Nephron (organoid): ENCODE measurements at regions not wholly inside any gene's neighbourhood (a gene's known extent, or its start where the extent isn't known, plus 50 kb on each side); places are given as distances from the start of the nearest gene placed in this dataset.
A peak's percentile ranks its signal among the peaks of the same experiment; 100 is the strongest.

ENCODE experiments used
- H3K27ac Mint-ChIP-seq, 3 experiments: 2 replicates each; pipeline ENCODE4 v1.8.0; 2020; ENCODE audit warnings: mixed read lengths in 3 of 3, mild to moderate bottlenecking in 2 of 3, moderate library complexity in 1 of 3
- H3K27me3 Mint-ChIP-seq: 2 replicates; pipeline ENCODE4 v1.8.0; 2021; ENCODE audit warnings: low read depth, mild to moderate bottlenecking, moderate library complexity, mixed read lengths
- H3K36me3 Mint-ChIP-seq: 2 replicates; pipeline ENCODE4 v1.8.0; 2020; ENCODE audit warnings: low read depth, mixed read lengths
- H3K4me1 Mint-ChIP-seq: 2 replicates; pipeline ENCODE4 v1.8.0; 2020; ENCODE audit warnings: mixed read lengths
- H3K4me3 Mint-ChIP-seq, 3 experiments: 2 replicates each; pipeline ENCODE4 v1.8.0; 2020; ENCODE audit warnings: mild to moderate bottlenecking in 3 of 3, mixed read lengths in 3 of 3, moderate library complexity in 2 of 3
- H3K9me3 Mint-ChIP-seq: 2 replicates; pipeline ENCODE4 v1.8.0; 2020; ENCODE audit warnings: mixed read lengths
- TF ChIP-seq, protein P1 (sequence below), 3 experiments: fragments of 200-600 bp; sonication (generic); IDR thresholded peaks; one replicate each; pipeline ENCODE4 v1.5.0; 2021; ENCODE audit warnings: antibody characterized with exemption in 3 of 3; ENCODE audit not compliant: unreplicated experiment in 3 of 3

- Mint-ChIP-seq H3K27me3 (no peaks in the 10 kb centered on the region), H3K27ac (no peak overlapping the region), H3K36me3 (no peaks in the 10 kb centered on the region), H3K9me3 (peaks cover under 1% of the 10 kb centered on the region), H3K4me1 (peaks cover 12% of the 10 kb centered on the region), H3K4me3 (no peak overlapping the region)
- TF ChIP-seq, protein P1, sequence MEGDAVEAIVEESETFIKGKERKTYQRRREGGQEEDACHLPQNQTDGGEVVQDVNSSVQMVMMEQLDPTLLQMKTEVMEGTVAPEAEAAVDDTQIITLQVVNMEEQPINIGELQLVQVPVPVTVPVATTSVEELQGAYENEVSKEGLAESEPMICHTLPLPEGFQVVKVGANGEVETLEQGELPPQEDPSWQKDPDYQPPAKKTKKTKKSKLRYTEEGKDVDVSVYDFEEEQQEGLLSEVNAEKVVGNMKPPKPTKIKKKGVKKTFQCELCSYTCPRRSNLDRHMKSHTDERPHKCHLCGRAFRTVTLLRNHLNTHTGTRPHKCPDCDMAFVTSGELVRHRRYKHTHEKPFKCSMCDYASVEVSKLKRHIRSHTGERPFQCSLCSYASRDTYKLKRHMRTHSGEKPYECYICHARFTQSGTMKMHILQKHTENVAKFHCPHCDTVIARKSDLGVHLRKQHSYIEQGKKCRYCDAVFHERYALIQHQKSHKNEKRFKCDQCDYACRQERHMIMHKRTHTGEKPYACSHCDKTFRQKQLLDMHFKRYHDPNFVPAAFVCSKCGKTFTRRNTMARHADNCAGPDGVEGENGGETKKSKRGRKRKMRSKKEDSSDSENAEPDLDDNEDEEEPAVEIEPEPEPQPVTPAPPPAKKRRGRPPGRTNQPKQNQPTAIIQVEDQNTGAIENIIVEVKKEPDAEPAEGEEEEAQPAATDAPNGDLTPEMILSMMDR (IDR thresholded peaks at IDR 0.05; ENCODE audit: unreplicated experiment in 3 of 3): no peak
These were observed 76.0 kb upstream of the KBTBD8 start for GRCh38 chr3:66922058-66922457.

- Mint-ChIP-seq H3K27me3 (no peaks in the 10 kb centered on the region), H3K27ac (no peak overlapping the region)
These were observed 74.1 kb upstream of the KBTBD8 start for GRCh38 chr3:66923969-66924368.

DNA sequence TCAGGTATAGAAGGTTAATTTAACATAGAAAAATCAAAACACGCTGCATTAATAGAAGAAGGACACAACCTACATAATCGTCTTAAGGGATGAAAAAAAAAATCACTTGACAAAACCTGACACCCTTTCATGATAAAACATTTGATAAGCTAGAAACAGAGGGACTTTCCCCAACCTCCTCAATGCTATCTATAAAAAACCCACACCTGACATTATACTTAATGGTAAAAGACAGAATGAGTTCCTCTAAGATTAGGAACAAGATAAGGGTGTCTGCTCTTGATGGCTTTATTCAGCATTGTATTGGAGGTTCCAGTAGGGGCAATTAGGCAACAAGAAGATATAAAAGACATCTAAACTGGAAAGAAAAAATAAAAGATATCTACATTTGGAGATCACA lies 69.9 kb upstream of the KBTBD8 start:
- Mint-ChIP-seq H3K9me3 (no peaks in the 10 kb centered on the region), H3K4me3 (no peak overlapping the region), H3K36me3 (no peaks in the 10 kb centered on the region), H3K27me3 (no peaks in the 10 kb centered on the region), H3K4me1 (peaks cover 46% of the 10 kb centered on the region), H3K27ac (no peak overlapping the region)
- TF ChIP-seq, protein P1 (IDR thresholded peaks at IDR 0.05; ENCODE audit: unreplicated experiment in 3 of 3): no peak

More at GRCh38 chr3:66923969-66924368, 74.1 kb upstream of the KBTBD8 start:
- TF ChIP-seq, protein P1 (IDR thresholded peaks at IDR 0.05; ENCODE audit: unreplicated experiment in 3 of 3): no peak
- Mint-ChIP-seq H3K9me3 (no peaks in the 10 kb centered on the region), H3K4me1 (peaks cover 19% of the 10 kb centered on the region), H3K4me3 (no peak overlapping the region), H3K36me3 (no peaks in the 10 kb centered on the region)

DNA sequence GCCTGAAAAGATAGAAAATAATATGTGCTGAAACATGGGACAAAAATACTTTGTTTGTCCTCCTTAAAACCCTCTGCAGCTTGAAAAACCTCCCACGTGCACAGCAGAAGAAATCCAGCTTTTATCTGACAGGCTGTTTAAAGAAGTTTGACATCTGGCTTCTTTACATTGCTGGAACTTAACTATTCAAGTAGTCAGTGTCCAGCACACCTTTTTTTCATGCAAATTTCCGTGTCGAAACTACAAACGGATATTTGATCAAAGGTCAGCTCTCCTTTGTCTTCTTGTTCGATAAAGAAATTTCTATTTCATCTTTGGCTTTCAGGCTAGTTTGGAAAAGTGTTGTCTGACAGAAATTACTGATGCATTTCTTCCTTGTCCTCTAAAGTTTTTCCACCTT lies 66.8 kb upstream of the KBTBD8 start:
- peak overlapping the region in 2 of 3 experiments; percentile 4 to 23 for H3K4me3 Mint-ChIP-seq
- H3K27me3 Mint-ChIP-seq: no peaks in the 10 kb centered on the region
- peak overlapping the region in 2 of 3 experiments; percentile 21 to 60 for H3K27ac Mint-ChIP-seq
- H3K4me1 Mint-ChIP-seq: peaks cover 53% of the 10 kb centered on the region
- H3K9me3 Mint-ChIP-seq: no peaks in the 10 kb centered on the region
- no peaks in the 10 kb centered on the region for H3K36me3 Mint-ChIP-seq
- TF ChIP-seq, protein P1 (IDR thresholded peaks at IDR 0.05; ENCODE audit: unreplicated experiment in 3 of 3): no peak

GRCh38 chr3:66931699-66932098 lies 66.4 kb upstream of the KBTBD8 start:
- no peaks in the 10 kb centered on the region for H3K27me3 Mint-ChIP-seq
- H3K9me3 Mint-ChIP-seq: no peaks in the 10 kb centered on the region
- peak overlapping the region in 2 of 3 experiments; percentile 21 to 60 for H3K27ac Mint-ChIP-seq
- TF ChIP-seq, protein P1 (IDR thresholded peaks at IDR 0.05; ENCODE audit: unreplicated experiment in 3 of 3): no peak
- no peaks in the 10 kb centered on the region for H3K36me3 Mint-ChIP-seq
- H3K4me3 Mint-ChIP-seq: peak overlapping the region in 1 of 3 experiments; percentile 4
- H3K4me1 Mint-ChIP-seq: peaks cover 53% of the 10 kb centered on the region

DNA sequence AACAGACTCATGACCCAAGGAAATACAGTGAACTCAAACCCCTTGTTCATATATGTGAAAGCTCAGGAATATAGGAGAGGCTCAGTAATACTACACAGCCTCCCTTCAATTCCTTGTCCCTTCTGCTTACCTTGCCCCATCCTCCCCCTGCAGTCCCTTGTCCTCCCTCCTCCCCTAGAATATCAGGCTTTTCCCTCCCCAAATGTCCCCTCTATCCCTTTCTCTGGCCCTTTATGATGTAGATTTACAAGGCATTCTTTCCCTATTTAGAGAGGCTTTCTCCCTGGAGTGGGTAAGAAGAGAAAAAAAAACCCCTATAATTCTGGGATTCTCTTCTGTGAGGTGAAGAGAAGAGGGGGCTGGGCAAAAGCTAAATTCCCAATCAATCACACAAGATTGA lies 64.9 kb upstream of the KBTBD8 start:
- Mint-ChIP-seq H3K27me3 (no peaks in the 10 kb centered on the region), H3K4me1 (peaks cover 53% of the 10 kb centered on the region), H3K27ac (no peak overlapping the region), H3K9me3 (no peaks in the 10 kb centered on the region), H3K36me3 (no peaks in the 10 kb centered on the region), H3K4me3 (no peak overlapping the region)
- TF ChIP-seq, protein P1 (IDR thresholded peaks at IDR 0.05; ENCODE audit: unreplicated experiment in 3 of 3): no peak
